ENCODE measurements at regions not wholly inside any gene's neighbourhood (a gene's known extent, or its start where the extent isn't known, plus 50 kb on each side); places are given as distances from the start of the nearest gene placed in this dataset.
"Not testable (repeated sequence)": the region's sequence is repeated elsewhere in the genome, so short reads cannot be mapped to it uniquely, and the experiment has no call there.

GRCh38 chr21:36247316-36248010, 72.5 kb upstream of the MORC3 start:
- DNase-seq = no peak

GRCh38 chr21:36249576-36250422, 70.2 kb upstream of the MORC3 start:
- no peak for DNase-seq

GRCh38 chr21:36250423-36251075, 69.4 kb upstream of the MORC3 start:
- no peak for DNase-seq

- no peak for DNase-seq
Observed at GRCh38 chr21:36254106-36254941, 65.7 kb upstream of the MORC3 start.

- no peak for DNase-seq
Observed at GRCh38 chr21:36255663-36256062, 64.3 kb upstream of the MORC3 start.

GRCh38 chr21:36257657-36258056, 62.3 kb upstream of the MORC3 start:
- no peak for DNase-seq

GRCh38 chr21:36260030-36260787, 59.8 kb upstream of the MORC3 start:
- no peak for DNase-seq

GRCh38 chr21:36260802-36261201, 59.2 kb upstream of the MORC3 start:
- DNase-seq = no peak

- DNase-seq = no peak
Observed at GRCh38 chr21:36261459-36261858, 58.5 kb upstream of the MORC3 start.

GRCh38 chr21:36263797-36264196, 56.2 kb upstream of the MORC3 start:
- no peak for DNase-seq

- DNase-seq = no peak
Observed at GRCh38 chr21:36265431-36265830, 54.6 kb upstream of the MORC3 start.

- not testable (repeated sequence) for DNase-seq
Observed at GRCh38 chr21:36267828-36268227, 52.2 kb upstream of the MORC3 start.

- not testable (repeated sequence) for DNase-seq
Observed at GRCh38 chr21:36268264-36268663, 51.7 kb upstream of the MORC3 start.

Measured in NCI-H146 (cell line).